ENCODE measurements at regions not wholly inside any gene's neighbourhood (a gene's known extent, or its start where the extent isn't known, plus 50 kb on each side); places are given as distances from the start of the nearest gene placed in this dataset.

GRCh38 chr5:37906416-37906815 is 66.6 kb upstream of the GDNF start:
- ChIA-PET POLR2A (no interaction called here), CTCF (no interaction called here)
- Mint-ChIP-seq H3K9me3 (ENCODE audit: insufficient read depth) (no peaks in the 10 kb centered on the region), H3K27ac (no peak overlapping the region), H3K4me3 (no peak overlapping the region), H3K27me3 (ENCODE audit: low read depth) (peaks cover 6% of the 10 kb centered on the region), H3K4me1 (ENCODE audit: low read depth) (no peaks in the 10 kb centered on the region), H3K36me3 (ENCODE audit: low read depth) (no peaks in the 10 kb centered on the region)
- ATAC-seq, result no peak
- DNase-seq, result no peak

- Mint-ChIP-seq H3K4me1 (ENCODE audit: low read depth) (no peaks in the 10 kb centered on the region), H3K27ac (no peak overlapping the region), H3K9me3 (ENCODE audit: insufficient read depth) (no peaks in the 10 kb centered on the region), H3K36me3 (ENCODE audit: low read depth) (no peaks in the 10 kb centered on the region), H3K27me3 (ENCODE audit: low read depth) (peaks cover under 1% of the 10 kb centered on the region), H3K4me3 (no peak overlapping the region)
- CTCF ChIA-PET, result no interaction called here
- no peak for DNase-seq
- no peak for ATAC-seq
- POLR2A ChIA-PET, result no interaction called here
These were observed 65.4 kb upstream of the GDNF start for GRCh38 chr5:37905230-37905629.

GRCh38 chr5:37902323-37902722 is 62.5 kb upstream of the GDNF start:
- Mint-ChIP-seq H3K9me3 (ENCODE audit: insufficient read depth) (no peaks in the 10 kb centered on the region), H3K4me1 (ENCODE audit: low read depth) (no peaks in the 10 kb centered on the region), H3K4me3 (no peak overlapping the region), H3K36me3 (ENCODE audit: low read depth) (no peaks in the 10 kb centered on the region), H3K27ac (no peak overlapping the region), H3K27me3 (ENCODE audit: low read depth) (no peaks in the 10 kb centered on the region)
- ChIA-PET POLR2A (no interaction called here), CTCF (no interaction called here)
- DNase-seq, result no peak
- ATAC-seq, result no peak

GRCh38 chr5:37900692-37901091 is 60.9 kb upstream of the GDNF start:
- DNase-seq, result no peak
- Mint-ChIP-seq H3K27me3 (ENCODE audit: low read depth) (no peaks in the 10 kb centered on the region), H3K4me1 (ENCODE audit: low read depth) (no peaks in the 10 kb centered on the region), H3K27ac (no peak overlapping the region), H3K36me3 (ENCODE audit: low read depth) (no peaks in the 10 kb centered on the region), H3K4me3 (no peak overlapping the region), H3K9me3 (ENCODE audit: insufficient read depth) (no peaks in the 10 kb centered on the region)
- ATAC-seq, result no peak
- ChIA-PET CTCF (no interaction called here), POLR2A (no interaction called here)

GRCh38 chr5:37899037-37899436 is 59.2 kb upstream of the GDNF start:
- Mint-ChIP-seq H3K27me3 (ENCODE audit: low read depth) (no peaks in the 10 kb centered on the region), H3K4me1 (ENCODE audit: low read depth) (no peaks in the 10 kb centered on the region), H3K9me3 (ENCODE audit: insufficient read depth) (no peaks in the 10 kb centered on the region), H3K36me3 (ENCODE audit: low read depth) (no peaks in the 10 kb centered on the region), H3K4me3 (no peak overlapping the region), H3K27ac (no peak overlapping the region)
- no peak for ATAC-seq
- ChIA-PET POLR2A (no interaction called here), CTCF (no interaction called here)
- DNase-seq, result no peak

GRCh38 chr5:37896159-37896558 is 56.3 kb upstream of the GDNF start:
- POLR2A ChIA-PET, result no interaction called here
- Mint-ChIP-seq H3K27ac (no peak overlapping the region), H3K36me3 (ENCODE audit: low read depth) (no peaks in the 10 kb centered on the region), H3K4me3 (no peak overlapping the region), H3K4me1 (ENCODE audit: low read depth) (no peaks in the 10 kb centered on the region), H3K27me3 (ENCODE audit: low read depth) (no peaks in the 10 kb centered on the region), H3K9me3 (ENCODE audit: insufficient read depth) (no peaks in the 10 kb centered on the region)
- DNase-seq, result no peak
- ATAC-seq, result no peak
- CTCF ChIA-PET, result no interaction called here

GRCh38 chr5:37893434-37894134 is 53.7 kb upstream of the GDNF start:
- no peak overlapping the region for H3K4me3 Mint-ChIP-seq

GRCh38 chr5:37892586-37892985 is 52.7 kb upstream of the GDNF start:
- POLR2A ChIA-PET, result no interaction called here
- Mint-ChIP-seq H3K9me3 (ENCODE audit: insufficient read depth) (no peaks in the 10 kb centered on the region), H3K36me3 (ENCODE audit: low read depth) (no peaks in the 10 kb centered on the region), H3K27me3 (ENCODE audit: low read depth) (no peaks in the 10 kb centered on the region), H3K4me3 (no peak overlapping the region), H3K4me1 (ENCODE audit: low read depth) (no peaks in the 10 kb centered on the region), H3K27ac (no peak overlapping the region)
- ATAC-seq (no peak), DNase-seq (no peak)
- CTCF ChIA-PET, result no interaction called here

More at GRCh38 chr5:37893434-37894134, 53.7 kb upstream of the GDNF start:
- no peaks in the 10 kb centered on the region for H3K4me1 Mint-ChIP-seq (ENCODE audit: low read depth)
- no peaks in the 10 kb centered on the region for H3K9me3 Mint-ChIP-seq (ENCODE audit: insufficient read depth)
- H3K27ac Mint-ChIP-seq, result no peak overlapping the region
- CTCF ChIA-PET, result no interaction called here
- no peaks in the 10 kb centered on the region for H3K36me3 Mint-ChIP-seq (ENCODE audit: low read depth)
- no peak for ATAC-seq
- no peaks in the 10 kb centered on the region for H3K27me3 Mint-ChIP-seq (ENCODE audit: low read depth)
- POLR2A ChIA-PET, result no interaction called here
- no peak for DNase-seq

- no peaks in the 10 kb centered on the region for H3K9me3 Mint-ChIP-seq (ENCODE audit: insufficient read depth)
- no peaks in the 10 kb centered on the region for H3K4me1 Mint-ChIP-seq (ENCODE audit: low read depth)
- no peak overlapping the region for H3K27ac Mint-ChIP-seq
- DNase-seq (no peak), ATAC-seq (no peak)
- CTCF ChIA-PET, result no interaction called here
- no peaks in the 10 kb centered on the region for H3K27me3 Mint-ChIP-seq (ENCODE audit: low read depth)
- no peaks in the 10 kb centered on the region for H3K36me3 Mint-ChIP-seq (ENCODE audit: low read depth)
- POLR2A ChIA-PET, result no interaction called here
- H3K4me3 Mint-ChIP-seq, result no peak overlapping the region
These were observed 52.0 kb upstream of the GDNF start for GRCh38 chr5:37891832-37892231.

GRCh38 chr5:37889612-37890317 is 49.9 kb upstream of the GDNF start:
- no peaks in the 10 kb centered on the region for H3K4me1 Mint-ChIP-seq (ENCODE audit: low read depth)
- ATAC-seq (no peak), DNase-seq (no peak)
- ChIA-PET POLR2A (no interaction called here), CTCF (no interaction called here)
- no peaks in the 10 kb centered on the region for H3K36me3 Mint-ChIP-seq (ENCODE audit: low read depth)
- no peak overlapping the region for H3K4me3 Mint-ChIP-seq
- no peaks in the 10 kb centered on the region for H3K9me3 Mint-ChIP-seq (ENCODE audit: insufficient read depth)
- no peaks in the 10 kb centered on the region for H3K27me3 Mint-ChIP-seq (ENCODE audit: low read depth)
- H3K27ac Mint-ChIP-seq, result no peak overlapping the region

Measured in activated CD8-positive, alpha-beta T cell treated with anti-CD3 and anti-CD28 coated beads, Interleukin-2, amount 10 ng/mL, durations not matched to agents 7 days and 5 days (primary cell).